Fibroblast of mammary gland (primary cell): ENCODE measurements at regions not wholly inside any gene's neighbourhood (a gene's known extent, or its start where the extent isn't known, plus 50 kb on each side); places are given as distances from the start of the nearest gene placed in this dataset.

Experiments
- DNase-seq: peaks from one replicate; pipeline ENCODE4 v3.0.0-alpha.2; 2010; ENCODE audit warnings: low read depth
- H3K4me3 ChIP-seq: 2 replicates; pipeline ENCODE4 v1.5.1; 2011; ENCODE audit warnings: low read depth, mild to moderate bottlenecking, low read length, moderate library complexity; ENCODE audit not compliant: control insufficient read depth
- CTCF ChIP-seq: conservative IDR thresholded peaks from 2 replicates; pipeline ENCODE4 v1.5.1; 2011; ENCODE audit warnings: low read depth, low read length, inconsistent platforms; ENCODE audit not compliant: control insufficient read depth, insufficient read depth

- no peak for TF ChIP-seq CTCF
- no peak overlapping the region for H3K4me3 ChIP-seq
- no peak for DNase-seq
These were observed 104.0 kb downstream of the ACAA2 start for GRCh38 chr18:49709347-49709690.

- H3K4me3 ChIP-seq = no peak overlapping the region
- no peak for TF ChIP-seq CTCF
- DNase-seq = no peak
These were observed 104.5 kb downstream of the ACAA2 start for GRCh38 chr18:49708662-49709346.

DNA sequence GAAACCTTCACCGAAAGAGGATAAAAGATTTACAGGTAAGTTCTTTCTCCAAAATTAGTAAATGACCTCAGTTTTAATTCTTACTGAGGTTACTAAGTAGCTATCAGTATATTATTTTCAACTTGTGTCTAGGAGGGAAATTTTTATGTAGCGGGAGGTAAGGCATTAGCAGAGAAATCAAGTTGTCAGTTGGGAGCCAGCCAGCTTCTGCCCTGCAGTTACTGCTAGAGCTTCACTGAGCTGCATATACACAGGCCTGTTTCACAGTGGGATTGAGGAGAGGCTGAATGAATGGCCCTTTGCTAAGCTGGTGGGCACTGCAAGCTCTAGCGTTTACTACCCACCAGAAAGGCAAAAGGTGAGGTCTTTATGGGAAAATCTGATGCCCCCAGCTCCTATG lies 105.7 kb downstream of the ACAA2 start:
- no peak overlapping the region for H3K4me3 ChIP-seq
- no peak for TF ChIP-seq CTCF
- DNase-seq = no peak

DNA sequence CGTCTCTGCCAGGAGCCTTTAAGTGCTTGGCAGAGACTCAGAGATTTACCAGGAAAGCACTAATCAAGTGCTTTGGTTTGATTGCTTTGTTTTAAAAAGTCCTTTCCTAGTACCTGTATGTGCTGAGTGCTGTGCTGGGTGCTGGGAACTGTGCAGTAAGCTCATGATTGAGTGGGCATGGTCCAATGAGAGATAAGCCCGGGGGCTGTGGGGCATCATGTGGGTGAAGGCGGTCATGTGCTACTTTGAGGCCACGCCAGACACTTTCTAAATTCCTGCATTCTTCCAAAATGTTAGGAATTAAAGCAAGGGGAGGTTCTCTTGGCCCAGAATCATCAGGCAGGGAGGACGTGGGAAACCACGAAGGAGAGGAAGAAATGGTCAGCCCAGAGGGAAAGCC lies 109.0 kb downstream of the ACAA2 start:
- no peak overlapping the region for H3K4me3 ChIP-seq
- DNase-seq = no peak
- TF ChIP-seq CTCF = no peak

- no peak overlapping the region for H3K4me3 ChIP-seq
- DNase-seq = no peak
- TF ChIP-seq CTCF = no peak
These were observed 112.1 kb downstream of the ACAA2 start for GRCh38 chr18:49701190-49701589.

DNA sequence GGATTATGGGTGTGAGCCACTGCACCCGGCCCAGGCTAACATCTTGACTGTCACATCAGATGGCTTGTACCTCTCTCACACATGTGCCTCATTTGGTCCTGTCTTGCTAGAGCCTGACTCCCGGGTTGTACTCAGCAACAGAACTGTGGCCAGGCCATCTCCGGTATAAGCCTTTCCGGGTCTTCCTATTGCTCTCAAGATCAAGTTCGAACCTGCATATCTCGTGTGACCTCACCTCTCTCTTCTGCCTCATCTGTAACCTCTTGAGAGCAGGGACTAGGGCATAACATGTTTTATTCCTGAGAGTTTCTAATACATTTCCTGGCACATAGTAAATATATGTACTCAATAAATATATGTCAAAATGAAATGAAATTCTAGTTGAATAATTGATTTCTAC lies 114.0 kb downstream of the ACAA2 start:
- DNase-seq = no peak
- TF ChIP-seq CTCF = no peak
- H3K4me3 ChIP-seq = no peak overlapping the region

DNA sequence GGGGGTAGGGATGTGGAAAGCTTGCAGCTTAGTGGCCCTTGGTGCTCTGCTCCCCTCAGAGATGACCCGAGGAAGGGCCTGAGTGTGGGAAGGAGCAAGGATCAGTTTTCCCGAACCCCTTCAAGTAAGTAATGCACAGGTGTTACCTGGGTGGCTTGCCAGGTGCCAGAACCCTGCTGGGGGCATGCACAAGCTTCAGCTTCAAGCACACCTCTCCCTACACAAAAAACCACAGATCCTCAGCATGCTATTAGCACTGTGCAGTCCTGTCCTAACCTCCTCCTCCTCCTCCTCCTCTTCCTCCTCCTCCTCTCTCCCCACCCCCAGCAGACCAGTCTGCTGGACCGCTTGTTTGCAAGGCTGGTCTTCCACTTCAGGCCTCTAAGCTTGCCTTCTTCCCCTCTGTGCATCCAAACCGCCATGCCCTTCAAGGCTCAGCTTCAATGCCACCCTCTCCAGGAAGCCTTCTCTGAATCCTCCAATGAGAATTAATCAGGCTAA lies 114.8 kb downstream of the ACAA2 start:
- no peak for DNase-seq
- no peak for TF ChIP-seq CTCF
- H3K4me3 ChIP-seq = no peak overlapping the region
